GM18499 (cell line): ENCODE measurements at regions not wholly inside any gene's neighbourhood (a gene's known extent, or its start where the extent isn't known, plus 50 kb on each side); places are given as distances from the start of the nearest gene placed in this dataset.

Experiments used
- ATAC-seq: cut with Tn5 transposase; IDR thresholded peaks from one replicate; pipeline ENCODE4 v1.9.1; 2021; ENCODE audit warnings: moderate number of reproducible peaks; ENCODE audit not compliant: insufficient read depth, unreplicated experiment

DNA sequence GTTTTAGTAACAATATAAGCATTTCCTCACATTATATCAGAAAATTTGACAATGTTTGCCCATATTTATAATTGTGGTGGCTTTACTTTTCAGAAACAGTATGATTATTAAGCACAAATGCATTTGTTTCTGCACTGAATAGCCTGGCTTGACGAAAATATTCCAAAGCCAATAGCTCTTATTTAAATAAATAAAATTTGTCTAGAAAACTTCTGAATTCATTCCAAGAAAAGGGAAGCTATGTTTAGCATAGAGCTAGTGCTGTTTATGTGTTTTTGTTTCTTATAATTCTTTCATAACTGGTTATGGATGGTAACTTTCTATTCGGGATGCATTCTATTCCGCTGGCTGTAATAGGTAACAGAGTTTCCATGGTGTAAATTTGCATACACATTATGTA is 268.6 kb downstream of the PTBP2 start:
- no peak for ATAC-seq

DNA sequence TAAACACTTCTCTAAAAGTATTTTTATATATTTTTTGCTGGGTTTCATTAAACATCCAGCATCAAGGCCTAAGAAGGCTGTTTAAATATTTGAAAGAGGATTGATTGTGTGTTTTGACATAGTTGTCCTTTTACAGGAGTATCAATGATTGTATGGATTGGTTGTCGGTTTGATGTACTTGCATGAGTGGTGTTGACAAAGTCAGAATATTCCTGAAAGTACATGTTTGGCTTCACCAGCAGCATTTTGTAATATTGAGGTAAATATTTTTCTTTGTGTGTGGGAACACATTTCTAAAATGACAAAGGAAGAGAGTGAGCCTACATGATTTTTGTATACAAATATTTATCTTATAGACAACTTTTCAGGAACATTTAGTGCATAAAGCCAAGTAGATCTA is 269.7 kb downstream of the PTBP2 start:
- no peak for ATAC-seq

DNA sequence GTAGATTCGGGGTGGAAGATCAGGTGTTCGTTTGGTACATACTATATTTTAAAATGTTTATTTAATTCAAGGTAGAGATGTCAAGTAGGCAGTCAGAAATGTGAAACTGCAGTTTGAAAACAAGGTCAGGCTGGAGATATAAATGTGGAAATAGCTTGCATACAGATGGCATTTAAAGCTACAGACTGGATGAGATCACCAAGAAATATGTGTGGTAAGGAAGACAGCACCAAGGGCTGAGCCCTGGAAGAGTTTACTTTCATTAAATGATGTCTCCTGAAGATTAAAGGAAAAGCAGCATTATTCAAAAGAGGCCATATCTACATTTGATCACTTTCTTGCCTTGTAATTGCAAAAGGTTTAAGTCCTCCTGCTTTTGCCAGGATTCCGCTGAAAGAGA is 271.3 kb downstream of the PTBP2 start:
- no peak for ATAC-seq

DNA sequence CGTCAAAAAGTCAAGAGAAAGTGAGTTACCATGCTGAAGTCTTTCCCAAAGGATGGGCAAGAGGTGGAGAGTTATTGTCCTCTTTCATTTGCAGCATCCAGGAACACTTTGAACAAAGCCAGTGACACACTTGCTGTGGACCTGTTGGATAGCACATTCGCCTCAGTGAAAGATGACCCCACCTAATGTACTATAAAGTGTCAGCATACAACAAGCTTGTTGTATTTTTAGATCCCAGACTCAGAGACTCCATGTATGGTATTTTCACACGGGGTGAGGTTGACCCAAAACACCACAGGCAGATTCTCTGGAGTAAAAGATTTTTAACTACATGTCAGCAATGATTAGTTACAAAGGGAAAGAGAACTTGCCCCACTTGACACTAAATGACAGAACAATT is 273.8 kb downstream of the PTBP2 start:
- no peak for ATAC-seq

DNA sequence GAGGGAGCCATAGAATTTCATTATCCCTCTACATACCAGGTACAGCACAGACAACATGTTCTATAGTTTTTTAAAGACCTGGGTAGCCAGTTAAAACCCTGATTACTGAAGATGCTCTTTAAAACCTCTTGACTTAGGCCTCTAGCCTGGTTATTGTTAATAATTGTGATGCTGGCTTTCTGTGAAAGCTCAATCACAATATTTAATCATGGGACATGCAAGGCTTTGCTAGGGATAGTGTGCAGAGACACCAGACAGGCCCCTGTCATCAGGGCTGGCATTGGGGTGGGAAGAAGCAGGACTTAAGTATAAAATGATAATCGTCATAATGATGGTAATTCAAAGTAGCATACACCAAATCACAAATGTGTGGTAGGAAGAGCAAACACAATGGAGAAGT is 274.4 kb downstream of the PTBP2 start:
- no peak for ATAC-seq

DNA sequence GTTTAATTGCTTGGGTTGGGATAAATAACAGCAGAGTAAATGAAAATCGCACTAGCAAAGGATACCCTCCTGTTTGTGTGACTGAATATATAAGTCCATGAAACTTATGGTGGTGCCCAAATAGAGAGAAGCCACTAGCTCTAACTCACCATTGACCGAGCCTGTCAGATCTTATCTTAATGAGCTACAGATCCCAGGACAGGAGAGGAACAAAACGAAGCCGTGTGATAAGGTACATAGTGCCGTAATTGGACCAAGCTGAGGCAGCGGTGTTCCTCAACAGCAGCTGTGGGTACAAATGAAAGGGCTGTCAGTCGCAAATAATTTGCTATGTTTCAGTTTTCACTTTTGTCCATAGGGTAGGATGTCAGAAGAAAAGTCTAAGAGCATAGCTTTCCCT is 276.1 kb downstream of the PTBP2 start:
- ATAC-seq, result no peak

DNA sequence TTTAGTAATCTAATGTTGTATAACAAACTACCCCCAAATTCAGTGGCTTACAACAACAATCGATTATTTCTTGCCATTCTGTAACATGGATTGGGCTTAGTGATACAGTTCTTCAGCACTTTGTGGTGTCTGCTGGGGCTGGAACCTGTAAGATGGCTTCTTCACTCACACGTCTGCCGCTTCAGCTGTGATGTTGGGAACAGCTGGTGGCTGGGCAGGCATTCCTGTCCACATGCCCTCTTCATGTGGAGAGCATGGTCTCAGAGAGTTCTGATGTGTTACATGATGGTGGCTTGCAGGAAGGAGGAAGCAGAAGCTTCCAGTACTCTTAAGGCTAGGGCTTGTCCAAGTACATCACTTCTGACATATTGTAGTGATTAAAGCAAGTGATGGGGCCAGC is 276.9 kb downstream of the PTBP2 start:
- ATAC-seq, result no peak

DNA sequence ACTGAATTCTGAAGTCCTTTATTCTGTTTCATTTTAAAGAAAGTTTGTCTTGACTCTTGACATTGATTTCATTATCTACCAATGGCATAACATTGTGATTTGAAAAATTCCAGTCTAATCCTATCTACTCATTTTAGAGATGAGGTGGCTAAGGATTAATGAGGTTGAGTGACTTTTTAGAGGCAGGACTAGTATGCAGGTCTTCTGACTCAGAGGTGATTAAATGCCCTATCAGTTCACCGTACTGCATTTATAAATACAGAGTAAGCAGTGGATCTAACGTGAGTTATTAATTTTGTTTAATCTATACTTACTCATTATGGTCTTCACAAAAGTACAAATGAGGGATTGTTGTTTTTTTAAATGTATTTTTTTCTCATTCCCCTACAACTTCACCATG is 277.6 kb downstream of the PTBP2 start:
- ATAC-seq, result no peak

DNA sequence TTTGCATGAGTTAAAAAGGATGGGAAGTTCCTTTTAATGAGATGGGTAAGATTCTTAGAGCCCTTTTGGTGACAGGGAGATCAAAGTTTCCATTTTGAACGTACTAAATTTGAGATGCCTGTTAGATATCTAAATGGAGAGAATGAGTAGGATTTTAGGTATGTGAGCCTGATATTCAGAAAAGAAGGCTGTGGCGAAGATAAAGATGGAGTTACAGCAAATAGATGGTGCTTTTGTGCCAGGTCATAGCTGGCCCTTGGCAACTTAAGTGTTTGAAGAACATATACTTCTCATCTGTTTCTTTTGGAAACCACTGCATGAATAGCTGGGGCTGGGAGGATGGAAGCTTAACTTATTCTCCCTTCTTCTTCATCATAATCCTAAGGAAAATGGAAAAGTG is 282.5 kb downstream of the PTBP2 start:
- no peak for ATAC-seq

DNA sequence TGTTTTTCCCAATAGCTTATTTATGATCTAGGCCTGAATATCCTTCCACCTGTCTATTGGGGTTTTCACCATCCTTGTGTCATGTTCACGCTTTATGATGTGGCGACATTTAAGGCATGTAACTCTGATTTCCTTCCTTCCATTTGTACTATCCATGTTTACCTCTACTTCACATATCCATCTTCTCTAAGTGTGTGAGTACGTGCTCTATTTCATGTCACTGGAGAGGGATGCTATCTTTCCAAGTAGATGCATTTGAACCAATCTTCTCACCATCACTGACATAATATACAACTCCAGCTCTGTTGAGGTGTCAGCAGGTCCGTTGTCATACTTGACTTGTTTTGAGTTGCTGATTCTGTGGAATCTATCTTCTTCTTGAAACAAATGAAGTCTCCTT is 283.2 kb downstream of the PTBP2 start:
- no peak for ATAC-seq

DNA sequence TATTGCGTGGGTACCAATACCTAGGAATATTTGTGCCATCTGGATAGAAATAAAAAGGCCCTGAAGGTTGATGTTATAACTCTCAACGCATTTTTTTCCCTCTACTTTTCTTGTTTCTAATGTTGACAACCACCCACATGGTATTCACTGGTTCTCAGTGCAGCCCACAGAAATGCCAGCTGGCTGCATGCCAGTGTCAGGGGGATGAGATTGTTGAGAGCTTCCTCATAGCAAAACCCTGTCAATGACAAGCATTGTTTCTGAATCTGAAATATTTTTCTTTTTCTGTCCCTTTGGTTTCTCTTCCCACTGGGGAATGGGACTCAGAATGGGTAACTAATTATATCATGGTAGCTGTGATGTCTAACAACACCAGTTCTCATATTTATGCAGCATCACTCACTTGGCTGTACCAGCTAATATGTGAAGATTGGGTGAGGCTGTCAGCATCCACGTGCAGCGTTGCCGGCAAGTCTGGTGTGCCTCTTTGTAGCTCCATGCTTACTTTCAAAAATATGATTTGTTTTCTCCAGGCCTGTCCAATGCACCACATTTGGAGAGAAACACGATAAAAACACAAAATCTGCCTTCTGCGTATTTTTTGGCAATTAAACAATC is 284.6 kb downstream of the PTBP2 start:
- ATAC-seq, result no peak

DNA sequence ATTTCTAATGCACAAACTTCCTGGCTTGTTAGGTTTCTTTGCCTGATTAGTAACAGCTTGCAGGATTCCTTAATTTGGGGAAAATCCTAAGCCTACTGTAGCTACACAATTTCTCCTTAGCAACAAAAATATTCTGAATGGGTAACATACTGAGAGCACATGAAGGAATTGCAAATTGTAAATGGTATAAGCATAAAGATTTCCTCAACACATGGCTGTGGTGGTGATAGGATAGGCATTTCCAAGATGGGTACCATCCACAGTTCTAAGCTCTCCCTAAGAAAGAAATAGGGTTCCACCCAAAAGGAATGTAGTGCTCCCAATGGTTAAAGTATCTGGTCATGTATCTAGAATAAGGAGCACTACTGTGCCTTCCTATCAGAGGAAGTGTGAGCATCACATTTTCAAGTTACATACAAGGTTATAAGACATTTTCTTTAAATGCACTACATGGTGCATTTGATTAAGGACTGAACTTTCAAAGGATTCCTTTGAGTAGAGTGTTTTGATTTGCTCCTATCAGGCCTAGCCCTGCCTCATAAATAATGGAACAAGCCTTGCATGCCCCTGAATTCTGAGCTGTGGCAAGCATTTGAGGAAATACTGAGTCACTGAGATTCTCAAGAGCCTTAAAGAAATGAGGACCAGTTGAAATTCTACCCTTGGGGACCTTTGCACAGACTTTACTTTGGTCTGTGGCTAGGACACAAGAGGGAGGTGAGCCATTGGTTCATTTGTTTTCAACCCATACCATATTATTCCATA is 286.4 kb downstream of the PTBP2 start:
- no peak for ATAC-seq

DNA sequence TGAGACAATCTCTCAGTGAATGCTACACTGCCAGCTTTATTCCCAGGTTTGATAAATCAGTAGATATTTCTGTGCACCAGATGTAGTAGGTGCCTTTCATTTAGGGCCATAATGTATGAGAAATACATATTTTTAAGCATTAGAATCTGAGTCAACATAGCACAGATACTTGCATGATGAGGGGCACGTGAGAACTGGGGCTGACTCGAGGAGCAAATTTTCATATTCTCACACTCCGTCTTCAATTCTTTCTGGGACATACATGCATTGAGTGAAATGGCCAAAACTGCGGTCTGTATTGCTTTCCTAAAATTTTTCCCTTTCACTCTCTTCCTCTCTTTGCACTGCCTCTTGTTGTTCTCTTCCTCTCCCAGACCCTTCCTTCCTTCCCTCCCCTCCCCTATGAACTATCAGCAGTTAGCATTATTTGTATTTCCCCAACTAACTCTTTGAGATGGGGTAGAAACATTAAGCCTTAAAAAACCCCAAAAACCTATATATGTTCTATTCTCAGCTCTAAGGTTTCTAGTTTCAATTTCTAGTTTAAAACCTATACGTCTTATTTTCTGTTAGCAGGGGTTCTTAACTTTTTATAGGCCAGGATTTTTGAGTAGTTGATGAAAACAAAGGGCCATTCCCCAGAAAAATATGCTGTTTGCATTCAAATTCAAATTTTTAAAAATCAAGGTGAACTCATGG is 289.1 kb downstream of the PTBP2 start:
- ATAC-seq, result no peak

DNA sequence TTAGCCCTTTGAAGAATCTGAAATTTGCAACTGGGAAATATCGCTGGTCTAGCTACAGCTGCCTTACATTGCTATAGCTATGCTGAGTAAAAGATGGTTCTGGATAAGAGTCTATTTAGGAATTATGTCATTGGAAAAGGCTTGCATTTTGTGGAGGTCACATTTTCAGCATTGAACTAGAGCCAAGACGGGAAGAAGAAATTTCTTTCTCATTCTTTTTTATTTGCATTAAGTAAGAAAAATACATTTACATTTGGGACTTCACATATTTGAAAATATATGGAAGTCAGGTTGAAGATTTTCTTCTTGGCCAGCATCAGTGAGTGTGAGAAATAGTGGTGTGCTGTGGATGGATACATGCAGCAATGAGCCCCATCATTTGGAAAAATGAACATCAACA is 291.6 kb downstream of the PTBP2 start:
- no peak for ATAC-seq

DNA sequence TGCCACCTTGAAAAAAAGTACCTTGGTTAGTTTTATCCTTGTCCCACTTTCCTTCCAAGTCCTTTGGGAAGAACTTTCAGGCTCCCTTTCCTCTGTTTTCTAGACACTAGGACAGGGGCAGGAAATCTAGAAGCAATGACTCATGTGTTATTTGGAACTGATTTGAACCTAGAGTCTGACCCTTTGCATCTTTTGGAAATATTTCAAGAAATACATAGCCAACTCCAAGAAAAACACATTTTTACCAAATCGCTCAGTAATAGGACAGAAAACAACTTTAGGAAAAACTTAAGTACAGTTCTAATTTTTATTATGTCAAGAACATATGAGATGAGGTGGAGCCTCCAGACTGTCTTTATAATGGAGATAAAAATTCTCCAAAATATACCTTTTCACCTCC is 292.4 kb downstream of the PTBP2 start:
- ATAC-seq, result no peak

DNA sequence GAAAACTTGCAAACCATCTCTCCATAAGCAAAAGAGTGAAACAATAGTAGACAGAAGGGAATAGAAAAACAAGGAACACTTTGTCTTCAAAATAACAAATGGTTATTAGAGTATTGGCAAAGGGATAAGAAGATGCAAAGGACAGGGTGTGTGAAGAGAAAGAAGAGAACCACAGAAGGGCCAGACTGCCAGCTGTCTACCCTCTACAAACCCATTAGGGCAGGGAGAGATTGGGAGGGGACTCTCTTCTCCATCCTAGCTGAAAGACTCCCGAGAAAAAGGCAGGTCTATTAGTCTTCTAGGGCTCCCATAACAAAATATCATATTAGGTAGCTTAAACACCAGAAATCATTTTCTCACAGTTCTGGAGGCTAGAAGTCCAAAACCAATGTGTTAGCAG is 292.8 kb downstream of the PTBP2 start:
- ATAC-seq, result no peak

DNA sequence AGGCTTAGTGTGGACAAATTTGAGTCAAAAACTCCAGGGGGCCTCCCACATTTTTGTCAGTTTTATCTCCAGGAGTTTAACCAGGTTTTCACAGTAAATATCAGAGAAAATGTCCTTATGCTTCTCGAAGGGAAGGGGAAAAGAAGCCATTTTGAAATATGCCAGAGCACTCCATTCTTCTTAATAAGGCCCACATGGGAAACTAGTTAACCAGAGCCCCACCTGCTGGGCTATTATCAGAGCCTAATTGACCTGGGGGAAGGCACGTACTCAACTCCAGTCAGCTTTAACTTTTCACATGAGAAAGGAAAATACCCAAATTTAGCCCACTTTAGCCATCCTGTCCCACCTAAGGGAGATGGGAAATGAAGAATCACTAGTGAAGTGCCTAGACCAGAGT is 296.3 kb downstream of the PTBP2 start:
- ATAC-seq, result no peak
